HG03342 (cell line): ENCODE measurements at regions not wholly inside any gene's neighbourhood (a gene's known extent, or its start where the extent isn't known, plus 50 kb on each side); places are given as distances from the start of the nearest gene placed in this dataset.

Source experiments
- ATAC-seq: cut with Tn5 transposase; IDR thresholded peaks from one replicate; pipeline ENCODE4 v1.9.1; 2021; ENCODE audit warnings: mild to moderate bottlenecking, moderate library complexity; ENCODE audit not compliant: unreplicated experiment

DNA sequence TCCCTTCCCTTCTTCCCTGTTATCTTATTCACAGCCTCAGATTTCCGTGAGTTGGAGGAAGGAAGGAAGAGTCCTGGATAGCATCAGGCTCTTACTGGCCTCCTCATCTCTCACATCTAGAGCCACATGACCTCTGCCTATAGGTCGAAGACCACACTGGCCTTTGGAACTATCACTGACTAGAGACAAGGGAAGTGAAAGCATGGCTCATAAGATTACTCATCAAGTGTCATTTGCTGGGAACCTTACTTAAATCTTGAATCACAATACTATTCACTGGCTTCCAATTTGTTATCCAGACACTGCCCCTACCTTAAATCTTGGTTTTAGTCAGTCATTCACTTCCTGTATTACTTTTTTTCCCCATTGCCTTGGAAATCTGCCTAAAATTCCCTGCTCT lies 61.6 kb upstream of the MTMR8 start:
- ATAC-seq: peak; percentile 63

DNA sequence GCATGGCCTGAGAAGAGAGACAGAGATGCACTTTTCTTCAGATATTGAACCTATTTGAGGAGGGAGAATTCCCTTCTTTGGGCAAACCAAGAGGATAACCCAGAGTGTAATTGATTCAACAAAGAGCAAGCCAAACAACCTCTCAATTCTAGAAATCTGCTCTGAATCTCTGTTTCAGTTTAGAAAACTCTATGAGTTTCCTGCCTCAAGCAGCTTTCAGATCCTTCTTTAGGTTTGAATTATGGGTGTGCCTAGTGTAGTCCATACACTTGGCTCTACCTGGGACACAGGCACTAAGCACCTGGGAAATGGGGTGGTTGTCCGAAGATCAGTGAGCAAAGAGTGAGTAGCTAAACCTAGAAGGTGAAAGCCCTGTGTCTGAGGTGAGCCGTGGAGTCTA lies 52.0 kb upstream of the MTMR8 start:
- ATAC-seq: no peak
